Renal cortex interstitium (tissue), 11 donors: ENCODE measurements at regions not wholly inside any gene's neighbourhood (a gene's known extent, or its start where the extent isn't known, plus 50 kb on each side); places are given as distances from the start of the nearest gene placed in this dataset.

Experiments
- DNase-seq, 11 donors: peaks; one replicate each; pipeline ENCODE4 v3.0.0-alpha.2; 2013; ENCODE audit warnings: low read depth in 9 of 11, low spot score in 4 of 11; ENCODE audit errors: extremely low read depth in 1 of 11

GRCh38 chr12:124094188-124094587 is 121.2 kb downstream of the ZNF664 start:
- DNase-seq = no peak

DNA sequence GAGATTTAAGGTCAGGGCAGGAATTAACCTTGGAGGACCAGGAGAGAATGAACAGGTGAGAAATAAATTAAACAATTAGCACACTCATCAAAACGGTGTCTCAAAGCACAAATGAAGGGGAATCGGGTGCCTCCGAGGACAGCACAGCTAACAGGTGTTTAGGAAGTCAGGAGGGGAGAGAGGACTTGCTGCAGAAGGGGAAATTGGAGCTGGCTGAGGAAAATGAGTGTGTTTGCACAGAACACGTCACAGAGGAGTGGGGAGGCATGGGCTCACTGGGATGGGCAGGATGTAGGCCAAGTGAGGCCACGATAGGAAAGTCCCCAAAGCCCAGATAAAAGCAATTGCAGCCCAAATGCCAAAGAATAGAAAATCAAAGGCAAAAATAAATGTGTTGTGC is 121.7 kb downstream of the ZNF664 start:
- DNase-seq = no peak

- no peak for DNase-seq
These were observed 123.1 kb downstream of the ZNF664 start for GRCh38 chr12:124096109-124096508.

GRCh38 chr12:124096869-124097434 is 123.9 kb downstream of the ZNF664 start:
- DNase-seq = no peak

- peak in 1 of 11 donors; percentile 23 for DNase-seq
These were observed 124.7 kb downstream of the ZNF664 start for GRCh38 chr12:124097701-124098100.

DNA sequence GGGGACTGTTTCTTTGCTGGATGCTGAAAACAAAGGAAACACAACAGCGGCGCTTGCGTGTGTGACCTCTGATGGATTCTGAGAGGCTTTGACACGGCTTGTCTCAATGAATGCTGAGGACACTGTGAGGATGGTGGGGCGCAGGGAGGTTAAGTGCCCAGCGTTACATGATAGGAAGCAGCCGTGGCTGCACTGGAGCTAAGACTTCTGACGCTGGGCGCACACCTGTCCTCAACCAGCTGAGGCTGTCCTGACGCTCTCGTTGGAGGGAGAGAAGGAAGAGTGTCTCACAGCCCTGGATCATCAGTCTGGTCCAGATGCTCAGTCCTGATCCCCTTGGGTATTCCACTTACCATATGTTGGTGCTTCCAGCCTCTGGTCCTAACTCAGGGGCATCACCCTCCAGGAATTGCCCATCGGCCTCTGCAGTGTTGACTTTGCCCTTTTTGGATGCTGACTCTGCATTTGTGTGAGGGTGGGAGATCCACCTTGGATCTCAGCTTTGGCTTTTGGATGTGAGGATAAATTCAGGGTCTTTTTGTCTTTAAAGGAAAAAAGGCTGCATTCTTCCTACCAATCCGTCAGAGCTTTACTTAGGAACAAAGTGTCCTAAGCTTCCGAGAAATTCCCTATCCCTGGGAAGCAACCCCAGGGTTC is 125.2 kb downstream of the ZNF664 start:
- DNase-seq = no peak

DNA sequence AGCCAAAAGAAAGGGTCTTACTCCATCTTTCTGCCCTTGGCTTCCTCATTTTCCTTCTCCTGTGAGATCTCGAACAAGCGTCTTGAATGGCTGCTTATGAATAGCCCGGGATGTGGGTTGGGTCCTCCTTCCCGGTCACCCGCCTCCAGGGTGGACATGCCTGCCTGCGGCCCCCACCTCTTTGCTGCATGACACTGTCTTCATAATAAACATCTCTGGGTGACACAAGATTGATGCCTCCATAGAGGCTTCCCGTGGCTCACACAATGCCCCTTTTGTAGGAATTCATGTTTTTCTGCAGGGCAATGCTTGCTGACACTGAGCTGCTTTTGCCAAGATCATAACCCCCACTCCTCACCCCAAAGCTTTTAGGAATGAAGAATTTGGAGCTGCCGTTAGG is 125.9 kb downstream of the ZNF664 start:
- no peak for DNase-seq

DNA sequence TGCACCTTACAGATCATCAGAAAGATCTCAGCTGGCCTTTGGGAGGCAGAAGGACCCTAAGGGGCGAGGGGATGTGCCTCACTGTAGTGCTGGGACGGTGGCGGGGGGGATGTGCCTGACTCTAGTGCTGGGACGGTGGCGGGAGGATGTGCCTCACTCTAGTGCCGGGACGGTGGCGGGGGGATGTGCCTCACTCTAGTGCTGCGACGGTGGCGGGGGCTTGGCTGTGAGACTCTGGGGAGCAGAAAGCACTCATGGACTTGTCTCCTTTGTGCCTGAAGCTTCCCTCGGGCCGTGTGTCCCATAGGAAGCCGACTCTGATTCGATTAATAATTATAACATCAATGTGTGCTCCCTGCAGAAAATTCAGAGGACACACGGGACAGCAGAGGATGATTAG is 126.6 kb downstream of the ZNF664 start:
- DNase-seq = no peak

- DNase-seq = no peak
These were observed 127.7 kb downstream of the ZNF664 start for GRCh38 chr12:124100572-124101178.

GRCh38 chr12:124105546-124105945 is 132.5 kb downstream of the ZNF664 start:
- DNase-seq = no peak

GRCh38 chr12:124107351-124107750 is 134.3 kb downstream of the ZNF664 start:
- no peak for DNase-seq

- DNase-seq = no peak
These were observed 136.7 kb downstream of the ZNF664 start for GRCh38 chr12:124109760-124110159.

DNA sequence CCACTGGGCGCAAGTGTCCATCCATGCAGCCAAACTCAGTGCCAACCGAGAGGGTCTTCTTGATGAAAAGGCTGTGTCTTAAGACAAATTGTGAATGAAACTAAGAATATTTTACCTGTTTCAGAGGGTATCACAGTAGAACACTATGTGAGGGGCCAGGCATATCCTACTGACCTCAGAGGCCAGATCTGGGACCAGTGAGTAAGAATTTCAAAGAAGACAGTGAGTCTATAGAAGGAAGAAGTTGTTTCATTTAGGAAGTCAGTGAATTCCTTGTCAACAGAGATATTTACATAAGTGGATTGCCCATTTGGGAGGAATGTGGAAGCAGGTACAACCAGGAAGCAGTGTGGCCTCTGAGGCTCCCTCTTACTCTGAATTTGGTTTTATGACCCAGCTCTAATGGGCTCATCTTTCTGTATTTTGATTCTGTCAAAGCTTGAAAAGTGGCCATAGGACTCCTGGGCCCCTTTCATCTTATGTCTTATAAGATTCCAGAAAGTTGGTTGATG is 137.4 kb downstream of the ZNF664 start:
- DNase-seq = no peak

- no peak for DNase-seq
These were observed 138.0 kb downstream of the ZNF664 start for GRCh38 chr12:124111006-124111405.

DNA sequence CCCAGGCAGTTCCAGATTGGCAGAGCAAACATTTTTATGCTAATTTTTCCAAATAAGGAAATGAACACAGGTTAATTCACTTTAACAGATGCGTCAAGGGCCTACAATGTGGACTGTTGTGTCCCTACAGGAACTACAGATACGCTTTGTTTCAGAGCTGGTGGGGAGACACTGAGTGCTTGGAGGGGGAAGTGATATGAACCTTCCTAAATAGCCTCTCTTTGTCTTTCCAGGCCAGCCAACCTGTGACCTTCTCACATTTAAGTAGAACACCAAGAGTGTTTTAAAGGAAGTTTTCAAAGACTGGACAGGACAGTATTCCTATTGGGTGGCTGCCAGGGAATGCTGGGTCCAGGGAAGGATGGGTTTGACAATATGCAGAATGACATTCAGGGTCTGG is 141.3 kb downstream of the ZNF664 start:
- DNase-seq = no peak

- DNase-seq = no peak
These were observed 142.5 kb downstream of the ZNF664 start for GRCh38 chr12:124115496-124115895.

- DNase-seq = no peak
These were observed 143.1 kb downstream of the ZNF664 start for GRCh38 chr12:124115976-124116690.

DNA sequence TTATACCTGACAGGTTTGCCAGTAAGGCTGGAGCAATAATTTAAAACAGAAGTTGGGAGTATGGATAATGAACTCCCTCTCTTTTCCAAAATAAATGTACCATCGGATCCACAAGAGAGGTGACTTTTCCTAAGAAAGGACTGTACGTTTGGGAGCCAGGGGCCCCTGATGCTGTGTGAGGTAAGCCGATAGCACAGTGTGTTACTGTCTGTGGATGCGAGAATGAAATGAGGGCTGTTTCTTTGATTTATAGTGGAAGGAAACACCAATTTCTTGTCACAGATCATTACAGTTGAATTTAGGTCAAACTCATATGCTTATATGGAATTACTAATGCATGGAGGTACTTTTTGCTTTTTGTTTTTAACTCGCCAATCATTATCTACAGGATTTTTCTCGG is 147.7 kb downstream of the ZNF664 start:
- no peak for DNase-seq

- no peak for DNase-seq
These were observed 149.7 kb downstream of the ZNF664 start for GRCh38 chr12:124122722-124123121.
